ENCODE measurements at regions not wholly inside any gene's neighbourhood (a gene's known extent, or its start where the extent isn't known, plus 50 kb on each side); places are given as distances from the start of the nearest gene placed in this dataset.

- TF ChIP-seq, protein P1, sequence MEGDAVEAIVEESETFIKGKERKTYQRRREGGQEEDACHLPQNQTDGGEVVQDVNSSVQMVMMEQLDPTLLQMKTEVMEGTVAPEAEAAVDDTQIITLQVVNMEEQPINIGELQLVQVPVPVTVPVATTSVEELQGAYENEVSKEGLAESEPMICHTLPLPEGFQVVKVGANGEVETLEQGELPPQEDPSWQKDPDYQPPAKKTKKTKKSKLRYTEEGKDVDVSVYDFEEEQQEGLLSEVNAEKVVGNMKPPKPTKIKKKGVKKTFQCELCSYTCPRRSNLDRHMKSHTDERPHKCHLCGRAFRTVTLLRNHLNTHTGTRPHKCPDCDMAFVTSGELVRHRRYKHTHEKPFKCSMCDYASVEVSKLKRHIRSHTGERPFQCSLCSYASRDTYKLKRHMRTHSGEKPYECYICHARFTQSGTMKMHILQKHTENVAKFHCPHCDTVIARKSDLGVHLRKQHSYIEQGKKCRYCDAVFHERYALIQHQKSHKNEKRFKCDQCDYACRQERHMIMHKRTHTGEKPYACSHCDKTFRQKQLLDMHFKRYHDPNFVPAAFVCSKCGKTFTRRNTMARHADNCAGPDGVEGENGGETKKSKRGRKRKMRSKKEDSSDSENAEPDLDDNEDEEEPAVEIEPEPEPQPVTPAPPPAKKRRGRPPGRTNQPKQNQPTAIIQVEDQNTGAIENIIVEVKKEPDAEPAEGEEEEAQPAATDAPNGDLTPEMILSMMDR (IDR thresholded peaks at IDR 0.05) = no peak
- TF ChIP-seq POLR2AphosphoS5 (IDR thresholded peaks at IDR 0.05; ENCODE audit: low read depth, low read length) = no peak
These were observed 438.3 kb downstream of the UTRN start for GRCh38 chr6:144723431-144723830.
